SK-N-MC (cell line): ENCODE measurements at regions not wholly inside any gene's neighbourhood (a gene's known extent, or its start where the extent isn't known, plus 50 kb on each side); places are given as distances from the start of the nearest gene placed in this dataset.
"Not testable (repeated sequence)": the region's sequence is repeated elsewhere in the genome, so short reads cannot be mapped to it uniquely, and the experiment has no call there.

Experiments
- EZH2 ChIP-seq: fragments of 200-600 bp; sonication (generic); IDR thresholded peaks from one replicate; pipeline ENCODE4 v1.6.1; 2017; ENCODE audit warnings: antibody characterized with exemption
- POLR2AphosphoS5 ChIP-seq: IDR thresholded peaks from 2 replicates; pipeline ENCODE4 v1.6.1; 2012; ENCODE audit warnings: mild to moderate bottlenecking, low read depth, low read length, borderline replicate concordance

DNA sequence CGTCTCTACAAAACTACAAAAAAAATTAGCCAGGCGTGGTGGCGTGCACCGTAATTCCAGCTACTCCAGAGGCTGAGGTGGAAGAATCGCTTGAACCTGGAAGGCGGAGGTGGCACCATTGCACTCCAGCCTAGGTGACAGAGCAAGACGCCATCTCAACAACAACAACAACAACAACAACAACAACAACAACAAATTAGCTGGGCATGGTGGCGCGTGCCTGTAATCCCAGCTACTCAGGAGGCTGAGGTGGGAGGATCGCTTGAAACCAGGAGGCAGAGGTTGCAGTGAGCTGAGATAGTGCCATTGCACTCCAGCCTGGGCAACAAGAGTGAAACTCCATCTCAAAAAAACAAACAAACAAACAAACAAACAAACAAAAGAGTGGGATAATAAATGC, 219.9 kb upstream of the SGK1 start:
- TF ChIP-seq EZH2, POLR2AphosphoS5: not testable (repeated sequence)
